ENCODE measurements at regions not wholly inside any gene's neighbourhood (a gene's known extent, or its start where the extent isn't known, plus 50 kb on each side); places are given as distances from the start of the nearest gene placed in this dataset.
"Not testable (repeated sequence)": the region's sequence is repeated elsewhere in the genome, so short reads cannot be mapped to it uniquely, and the experiment has no call there.

DNA sequence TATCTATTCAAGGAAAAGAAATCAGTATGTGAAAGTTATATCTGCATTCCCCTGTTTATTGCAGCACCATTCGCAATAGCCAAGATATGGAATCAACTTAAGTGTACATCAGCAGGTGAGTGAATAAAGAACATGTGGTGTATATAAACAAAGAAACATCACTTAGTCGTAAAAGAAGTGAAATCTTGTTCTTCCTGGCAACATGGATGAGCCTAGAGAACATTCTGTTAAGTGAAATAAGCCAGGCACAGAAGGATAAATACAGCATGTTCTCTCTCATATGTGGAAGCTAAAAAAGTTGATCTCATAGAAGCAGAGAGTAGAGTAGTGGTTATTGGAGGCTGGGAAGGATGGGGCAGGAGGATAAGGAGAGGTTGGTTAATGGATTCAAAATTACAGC lies 287.9 kb upstream of the FERMT1 start:
- DNase-seq, result no peak

DNA sequence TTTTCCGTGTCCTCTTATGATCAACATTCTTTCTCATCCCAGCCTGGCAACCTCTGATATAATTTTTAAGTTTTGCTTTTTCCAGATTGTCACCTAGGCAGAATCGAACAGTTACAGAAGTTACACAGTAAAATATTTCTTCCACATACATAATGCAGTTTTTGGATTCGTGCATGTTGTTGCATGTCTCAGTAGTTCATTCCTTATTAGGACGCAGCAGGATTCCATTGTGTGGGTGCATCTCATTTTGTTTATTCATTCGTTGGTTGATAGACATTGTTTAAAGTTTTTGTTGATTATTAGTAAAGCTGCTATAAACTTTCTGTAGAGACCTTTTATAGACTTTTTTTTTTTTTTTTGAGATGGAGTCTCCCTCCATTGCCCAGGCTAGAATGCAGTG lies 284.3 kb upstream of the FERMT1 start:
- DNase-seq, result no peak

DNA sequence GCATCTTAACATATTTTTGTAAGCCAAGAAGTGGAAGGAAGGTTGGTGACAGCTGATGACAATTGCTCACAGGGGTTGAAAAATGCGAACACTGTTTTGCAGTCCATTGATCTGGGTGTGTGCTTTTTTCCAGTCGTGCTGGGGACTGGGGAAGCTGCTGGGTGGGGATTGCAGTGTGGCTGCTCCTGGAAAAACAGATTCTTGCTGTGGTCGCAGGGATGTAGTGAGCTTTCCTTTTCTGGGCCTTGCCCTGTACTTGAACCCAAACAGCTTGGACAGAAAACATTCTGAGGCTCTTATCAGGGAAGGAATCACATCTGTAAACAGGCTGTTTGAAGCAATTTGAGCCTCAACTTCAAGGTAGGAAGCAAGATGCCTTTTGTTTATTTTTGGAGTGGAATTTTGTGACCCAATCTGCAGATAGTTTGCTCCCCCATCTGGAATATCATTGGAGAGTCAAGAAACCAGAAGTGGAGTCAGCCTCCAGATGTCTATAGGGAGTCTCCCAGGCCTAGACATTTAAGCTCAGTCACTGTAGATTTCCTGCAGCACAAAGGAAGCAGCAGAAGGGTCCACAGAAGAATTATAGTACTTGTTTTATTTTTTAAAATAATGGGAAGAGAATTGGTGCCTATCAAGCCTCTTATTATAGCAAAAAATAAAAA lies 279.2 kb upstream of the FERMT1 start:
- DNase-seq, result no peak

DNA sequence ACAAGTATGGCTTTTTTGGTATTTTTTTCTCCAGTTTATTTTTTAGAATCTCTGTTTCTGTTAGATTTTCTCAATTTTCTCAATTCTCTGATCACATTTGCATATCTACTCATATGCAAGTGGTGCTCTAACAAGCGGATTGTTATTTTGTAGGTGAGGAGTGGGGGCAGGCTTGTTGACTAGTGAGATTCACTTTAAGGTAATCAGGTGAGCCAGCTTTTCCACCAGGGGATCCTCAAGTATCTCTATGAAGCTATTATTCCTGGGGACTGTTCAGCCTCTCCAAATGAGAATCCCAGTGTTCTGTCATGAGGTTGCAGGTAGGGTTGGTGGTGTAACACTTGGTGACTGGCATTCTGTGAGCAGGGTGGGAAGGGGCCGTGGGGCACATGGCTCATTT lies 274.3 kb upstream of the FERMT1 start:
- DNase-seq, result no peak

DNA sequence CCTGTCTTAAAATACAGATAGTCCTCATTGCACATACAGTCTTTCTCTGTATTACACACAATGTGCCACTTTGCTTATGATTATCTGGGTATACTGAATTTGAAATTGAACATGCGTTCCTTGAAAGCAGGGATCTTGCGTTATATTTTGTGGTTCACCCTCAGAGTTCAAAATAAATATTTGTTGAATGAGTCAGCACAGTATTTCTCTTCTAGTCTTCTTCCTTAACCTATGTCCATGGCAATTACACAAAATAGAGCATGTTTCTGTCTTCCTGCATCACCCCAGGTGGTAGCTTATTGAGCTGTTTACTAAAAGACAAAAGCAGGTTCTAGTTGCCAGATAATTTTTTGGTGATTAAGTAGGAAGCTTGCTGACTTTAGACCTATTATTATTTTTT lies 272.9 kb upstream of the FERMT1 start:
- peak in 1 of 5 experiments; percentile 2 for DNase-seq

DNA sequence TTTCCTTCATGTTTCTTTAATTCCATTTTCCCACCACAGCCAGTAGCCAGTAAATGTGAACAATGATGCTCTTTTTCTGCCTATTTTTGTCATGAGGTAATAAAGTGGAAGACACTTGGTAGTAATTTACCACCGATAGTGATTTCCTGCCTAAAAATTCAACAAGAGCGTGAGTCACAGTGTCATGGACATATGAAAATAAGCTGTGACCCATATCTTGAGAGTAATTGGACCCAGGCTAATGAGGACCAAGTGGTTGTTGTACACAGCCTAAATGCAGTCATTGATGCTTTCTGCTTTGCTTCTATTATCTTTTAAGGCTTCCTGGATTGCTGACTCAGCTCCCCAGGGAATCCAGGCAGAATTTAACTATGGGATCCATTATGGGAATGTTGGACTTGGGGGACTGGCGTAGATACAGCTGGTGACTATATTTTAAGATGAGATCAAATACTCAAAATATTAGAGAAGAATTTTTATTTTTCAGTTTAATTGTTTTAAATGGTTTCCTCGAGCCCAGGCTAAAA lies 265.9 kb upstream of the FERMT1 start:
- DNase-seq, result no peak

DNA sequence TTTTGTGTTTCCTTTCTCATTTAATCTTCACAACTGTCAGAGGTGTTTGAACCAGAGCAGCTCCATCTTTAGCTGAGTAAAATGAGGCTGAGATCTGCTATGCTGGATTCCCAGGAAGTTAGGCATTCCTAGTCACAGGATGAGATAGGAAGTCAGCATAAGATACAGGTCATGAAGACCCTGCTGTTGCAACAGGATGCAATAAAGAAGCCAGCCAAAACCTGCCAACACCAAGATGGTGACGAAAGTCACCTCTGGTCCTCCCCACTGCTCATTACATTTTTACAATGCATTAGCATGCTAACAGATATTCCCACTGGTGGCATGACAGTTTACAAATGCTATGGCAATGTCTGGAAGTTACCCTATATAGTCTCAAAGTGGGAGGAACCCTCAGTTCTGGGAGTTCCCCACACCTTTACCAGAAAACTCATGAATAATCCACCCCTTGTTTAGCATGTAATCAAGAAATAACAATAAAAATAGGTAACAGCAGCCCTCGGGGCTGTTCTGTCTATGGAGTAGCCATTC lies 262.2 kb upstream of the FERMT1 start:
- no peak for DNase-seq

DNA sequence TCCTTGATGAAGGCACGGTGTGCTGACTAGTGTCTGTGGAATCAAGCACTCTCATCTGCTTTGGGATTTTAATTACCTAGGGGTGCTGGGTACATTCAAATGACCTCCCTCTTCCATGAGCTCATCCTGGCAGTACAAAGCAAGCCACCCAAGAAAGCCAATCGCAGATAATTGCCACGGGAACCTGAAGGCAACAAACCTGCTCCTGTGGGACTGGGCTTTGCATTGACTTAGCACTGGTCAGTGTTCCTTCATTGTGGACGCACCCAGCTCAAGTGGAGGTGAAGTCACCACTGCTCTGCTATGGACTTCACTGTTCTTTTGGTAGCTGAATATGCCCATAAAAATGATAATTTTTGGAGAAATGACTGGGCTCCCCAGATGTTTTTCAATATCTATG lies 261.6 kb upstream of the FERMT1 start:
- DNase-seq, result no peak

DNA sequence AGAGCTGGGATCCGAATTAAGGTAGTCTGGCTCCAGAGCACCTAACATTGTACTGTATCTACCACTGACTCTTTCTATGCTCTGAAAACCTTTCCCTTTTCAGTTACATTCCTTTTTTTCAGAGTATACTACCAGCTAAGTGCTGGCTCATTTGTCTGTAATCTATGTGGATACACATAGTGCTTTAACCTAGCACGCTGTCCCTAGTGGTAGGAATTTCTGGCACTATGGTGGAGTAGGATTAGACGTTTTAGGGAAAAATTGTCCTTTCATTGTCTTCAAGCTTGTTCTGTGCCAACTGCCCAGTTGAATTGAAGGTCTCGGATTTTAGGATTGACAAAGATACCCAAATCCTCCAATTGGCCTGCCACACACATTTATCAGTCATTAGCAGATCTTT lies 259.1 kb upstream of the FERMT1 start:
- DNase-seq, result no peak

DNA sequence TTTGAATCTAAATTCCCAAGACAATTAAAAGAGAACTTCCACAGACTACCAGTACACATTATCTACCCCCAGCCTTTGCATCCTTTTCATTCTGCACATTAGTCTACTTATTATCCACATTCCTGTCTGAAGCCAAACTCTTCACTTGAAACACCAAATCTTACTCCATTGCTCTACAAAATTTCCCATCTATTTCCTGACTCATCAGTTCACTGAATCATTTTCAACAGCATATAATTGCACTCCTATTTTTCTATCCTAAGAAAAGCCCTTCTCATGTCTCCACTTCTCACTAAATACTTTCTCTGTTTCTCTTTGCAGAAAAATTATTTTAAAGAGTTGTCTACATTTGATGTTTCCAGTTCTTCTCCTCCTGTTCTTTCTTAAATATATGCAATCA lies 239.4 kb upstream of the FERMT1 start:
- DNase-seq, result no peak

DNA sequence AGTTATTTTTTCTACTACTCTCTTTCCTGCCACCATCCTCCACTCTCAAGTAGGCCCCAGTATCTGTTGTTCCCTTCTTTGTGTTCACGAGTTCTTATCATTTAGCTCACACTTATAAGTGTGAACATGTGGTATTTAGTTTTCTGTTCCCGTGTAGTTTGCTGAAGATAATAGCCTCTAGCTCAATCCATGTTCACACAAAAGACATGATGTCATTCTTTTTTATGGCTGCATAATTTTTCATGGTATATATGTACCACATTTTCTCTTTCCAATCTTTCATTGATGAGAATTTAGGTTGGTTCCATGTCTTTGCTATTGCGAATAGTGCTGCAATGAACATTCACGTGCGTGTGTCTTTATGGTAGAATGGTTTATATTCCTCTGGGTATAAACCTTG lies 237.9 kb upstream of the FERMT1 start:
- no peak for DNase-seq

DNA sequence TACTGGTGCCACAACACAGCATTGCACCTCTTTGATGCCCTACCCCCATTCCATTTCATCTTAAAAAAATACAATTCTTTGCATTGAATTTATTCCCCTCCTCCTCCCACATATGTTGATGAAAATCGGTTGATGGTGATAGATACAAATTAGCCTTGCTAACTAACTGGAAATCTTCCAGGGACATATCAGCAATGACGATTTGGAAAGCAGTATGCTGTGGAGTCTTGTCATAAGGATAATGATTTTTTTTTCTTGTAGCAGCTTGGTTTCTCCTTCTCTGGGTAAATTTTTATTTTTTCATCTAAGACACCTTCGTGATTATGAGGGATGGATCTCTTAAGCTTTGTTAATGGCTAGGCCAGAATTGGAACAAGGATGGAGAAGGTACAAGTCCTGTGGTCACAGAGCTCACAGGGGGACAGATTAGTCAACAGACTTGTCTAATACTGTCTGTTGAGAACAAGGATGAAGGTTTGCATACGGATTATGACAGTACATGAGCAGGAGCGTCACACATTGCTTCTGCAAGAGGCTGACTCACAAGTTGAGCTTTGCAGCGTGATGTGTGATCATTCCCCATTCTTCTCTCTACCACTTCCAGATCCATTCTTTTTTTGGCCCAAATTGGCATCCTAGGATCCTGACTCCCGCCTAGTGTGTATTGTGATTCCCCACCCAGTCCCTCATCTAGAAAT lies 233.1 kb upstream of the FERMT1 start:
- DNase-seq, result no peak

DNA sequence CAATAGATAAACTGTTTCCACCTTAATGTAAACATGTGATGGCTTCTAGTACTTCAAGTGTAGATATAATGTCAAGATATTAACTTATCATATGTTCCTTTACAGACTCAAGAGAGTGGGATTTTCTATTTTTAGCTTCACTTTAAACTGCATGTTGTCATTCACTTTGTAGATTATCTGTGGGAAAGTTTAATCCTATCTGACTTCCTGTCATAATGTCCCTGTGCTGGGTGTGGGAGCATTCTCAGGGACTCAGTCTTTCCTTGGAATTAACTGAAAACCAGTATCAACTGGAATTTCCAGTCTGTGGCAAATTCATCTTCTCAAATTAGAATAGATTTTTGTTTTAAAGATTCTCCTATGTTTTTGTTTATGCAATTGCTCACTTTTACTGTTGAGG lies 226.1 kb upstream of the FERMT1 start:
- DNase-seq, result no peak

DNA sequence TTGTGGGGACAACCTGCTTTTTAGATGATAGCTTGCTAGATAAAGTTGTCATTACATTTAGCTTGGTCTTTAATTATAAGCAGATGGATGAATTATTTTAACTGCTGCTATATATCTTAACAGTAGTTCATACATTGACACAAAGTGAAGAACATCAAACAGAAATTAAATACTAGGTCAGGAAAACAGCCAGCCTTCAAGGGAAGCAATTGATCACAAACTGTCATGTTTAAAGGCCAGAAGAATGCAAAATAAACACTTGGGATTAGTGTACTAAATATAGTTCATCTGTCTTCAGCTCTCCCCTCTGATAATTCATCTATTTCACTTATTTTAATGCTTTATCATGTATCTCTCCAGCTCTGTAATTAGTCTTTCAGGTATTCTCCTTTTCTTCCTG lies 225.1 kb upstream of the FERMT1 start:
- DNase-seq, result no peak

DNA sequence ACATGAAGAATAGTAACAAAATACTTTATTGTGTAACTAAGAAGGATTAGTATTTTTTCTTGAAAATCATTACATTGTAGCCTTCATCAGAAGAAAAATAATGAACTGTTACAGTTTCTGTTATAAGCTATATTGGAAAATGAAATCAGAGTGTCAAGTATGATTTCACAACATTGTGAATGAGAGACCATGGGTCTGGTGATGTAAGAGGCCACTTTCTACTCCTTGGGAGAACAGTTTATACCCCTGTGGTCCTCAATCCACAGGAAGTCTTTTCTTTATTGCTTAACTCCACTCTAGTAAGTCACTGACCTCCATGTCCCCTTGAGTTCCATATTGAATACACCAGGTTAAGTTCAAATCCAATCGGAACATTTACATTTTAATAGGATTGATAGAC lies 218.7 kb upstream of the FERMT1 start:
- no peak for DNase-seq

DNA sequence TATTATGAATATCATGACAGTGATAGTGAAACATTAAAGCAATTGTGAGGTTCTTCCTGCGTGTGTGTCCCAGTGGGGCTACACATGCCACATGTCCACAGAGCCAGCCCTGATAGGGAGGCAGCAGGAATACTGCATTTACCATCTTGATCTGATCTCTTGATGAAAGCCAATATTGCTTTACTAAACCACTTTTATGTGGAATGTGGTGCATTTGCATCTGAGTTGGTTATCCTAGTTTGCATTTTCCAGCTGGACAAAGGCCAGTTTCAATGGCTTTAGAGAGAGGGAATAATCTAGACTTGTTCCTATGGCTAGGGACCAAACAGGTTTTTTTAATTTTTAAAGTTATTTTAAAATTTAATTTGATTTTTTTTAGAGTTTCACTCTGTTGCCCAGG lies 216.3 kb upstream of the FERMT1 start:
- no peak for DNase-seq

DNA sequence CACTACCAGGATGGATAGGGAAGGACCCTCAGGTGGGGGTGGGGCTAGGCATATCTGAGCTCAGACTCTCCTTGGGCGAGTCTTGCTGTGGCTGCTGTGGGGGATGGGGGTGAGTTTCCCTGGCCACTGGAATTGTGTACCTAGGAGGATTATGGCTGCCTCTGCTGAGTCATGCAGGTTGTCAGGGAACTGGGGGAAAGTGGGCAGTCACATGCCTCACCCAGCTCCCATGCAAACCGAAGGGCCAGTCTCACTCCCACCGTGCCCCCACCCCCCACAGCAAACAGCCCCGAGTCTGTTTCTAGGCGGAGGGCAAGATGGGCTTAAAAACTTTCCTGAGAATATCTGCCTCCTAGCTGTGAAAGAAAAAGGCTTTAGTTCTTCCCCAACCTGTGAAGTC lies 210.3 kb upstream of the FERMT1 start:
- DNase-seq, result no peak

DNA sequence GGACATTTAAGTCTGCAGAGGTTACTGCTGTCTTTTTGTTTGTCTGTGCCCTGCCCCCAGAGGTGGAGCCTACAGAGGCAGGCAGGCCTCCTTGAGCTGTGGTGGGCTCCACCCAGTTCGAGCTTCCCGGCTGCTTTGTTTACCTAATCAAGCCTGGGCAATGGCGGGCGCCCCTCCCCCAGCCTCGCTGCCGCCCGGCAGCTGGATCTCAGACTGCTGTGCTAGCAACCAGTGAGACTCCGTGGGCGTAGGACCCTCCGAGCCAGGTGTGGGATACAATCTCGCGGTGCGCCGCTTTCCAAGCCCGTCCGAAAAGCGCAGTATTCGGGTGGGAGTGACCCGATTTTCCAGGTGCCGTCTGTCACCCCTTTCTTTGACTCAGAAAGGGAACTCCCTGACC lies 198.4 kb upstream of the FERMT1 start:
- not testable (repeated sequence) for DNase-seq

DNA sequence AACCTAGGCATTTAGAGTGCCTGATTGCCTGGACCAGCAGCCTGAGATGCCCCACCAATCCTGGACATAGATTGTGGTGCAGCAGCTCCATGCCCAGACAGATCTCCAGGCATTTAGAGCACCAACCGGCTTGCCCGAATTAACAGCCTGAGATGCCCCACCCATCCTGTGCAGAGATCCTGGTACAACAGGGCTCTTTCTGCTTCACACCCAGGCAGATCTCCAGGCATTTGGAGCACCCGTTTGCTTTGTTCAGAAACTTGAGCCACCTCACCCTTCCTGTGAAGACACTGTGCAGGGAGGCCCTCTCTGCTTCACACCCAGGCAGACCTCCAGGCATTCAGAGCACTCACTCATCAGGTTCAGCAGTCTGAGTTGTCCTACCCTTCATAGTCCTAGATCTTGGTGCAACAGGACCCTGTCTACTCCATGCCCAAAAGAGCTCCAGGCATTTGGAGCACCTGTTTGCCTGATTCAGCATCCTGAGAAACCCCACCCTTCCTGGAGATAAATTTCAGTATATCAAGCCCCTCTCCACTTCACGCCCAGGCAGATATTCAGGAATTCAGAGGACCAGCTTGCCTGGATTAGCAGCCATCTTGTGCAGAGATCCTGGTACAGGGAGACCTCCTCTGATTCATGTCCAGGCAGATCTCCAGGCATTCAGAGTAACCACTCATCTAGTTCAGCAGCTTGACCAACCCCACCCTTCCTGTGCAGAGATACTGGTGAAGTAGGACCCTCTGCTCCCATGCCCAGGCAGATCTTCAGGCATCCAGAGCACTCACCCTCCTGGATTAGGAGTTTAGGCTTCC lies 189.2 kb upstream of the FERMT1 start:
- DNase-seq, result no peak

DNA sequence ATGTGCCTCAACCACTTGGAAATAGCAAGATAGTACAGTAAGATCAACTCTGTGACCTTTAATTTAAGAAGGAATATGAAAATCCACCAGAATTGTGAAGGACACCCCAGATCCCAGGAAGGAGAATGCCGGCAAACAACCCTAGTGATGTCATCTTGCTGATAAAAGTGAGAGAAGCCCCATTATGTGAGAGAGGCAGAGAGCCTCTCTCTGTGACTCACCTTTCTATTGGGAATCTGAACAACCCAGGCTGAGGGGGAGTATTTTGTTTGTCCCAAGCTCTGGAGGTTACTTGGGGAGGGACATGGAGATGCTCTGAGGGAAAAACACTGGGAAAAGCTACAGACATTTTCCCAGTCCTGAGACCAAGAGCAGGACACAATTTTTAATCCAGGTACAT lies 188.3 kb upstream of the FERMT1 start:
- no peak for DNase-seq

DNA sequence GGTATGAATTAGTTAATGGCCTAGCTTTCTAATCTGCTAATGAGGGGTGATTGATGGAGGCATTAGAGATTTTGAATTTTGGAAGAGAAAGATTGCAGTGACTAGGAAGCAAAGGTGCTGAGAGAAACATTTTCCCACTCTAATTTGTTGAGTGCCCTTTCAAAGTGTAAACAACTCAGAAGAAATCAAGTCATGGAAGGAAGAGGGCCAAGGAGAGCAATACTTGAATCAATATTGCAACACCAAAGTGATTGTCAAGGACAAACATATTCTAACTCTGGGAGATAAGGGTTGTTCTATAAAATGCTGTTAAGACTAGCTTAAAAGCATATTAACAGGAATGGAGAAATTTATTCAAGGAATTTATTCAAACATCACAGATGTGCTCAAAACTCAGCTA lies 182.7 kb upstream of the FERMT1 start:
- no peak for DNase-seq

DNA sequence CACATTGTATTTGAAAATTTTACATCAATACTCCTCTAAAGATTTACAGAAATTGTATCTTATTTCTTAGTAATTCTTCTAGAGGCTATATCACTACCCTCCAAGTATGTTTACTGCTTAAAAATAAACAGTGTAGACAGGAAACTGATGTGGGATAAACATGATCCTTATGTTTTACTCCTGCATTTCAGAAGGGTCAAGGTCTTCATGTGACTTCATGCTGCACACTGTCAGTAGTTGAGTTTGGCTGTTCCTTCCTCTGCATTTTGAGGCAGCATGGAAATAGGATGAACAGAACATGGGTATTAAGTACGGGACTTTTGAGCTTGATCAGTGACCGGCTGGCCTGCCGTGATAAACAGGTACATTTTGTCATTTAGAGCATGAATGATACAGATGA lies 179.2 kb upstream of the FERMT1 start:
- no peak for DNase-seq

DNA sequence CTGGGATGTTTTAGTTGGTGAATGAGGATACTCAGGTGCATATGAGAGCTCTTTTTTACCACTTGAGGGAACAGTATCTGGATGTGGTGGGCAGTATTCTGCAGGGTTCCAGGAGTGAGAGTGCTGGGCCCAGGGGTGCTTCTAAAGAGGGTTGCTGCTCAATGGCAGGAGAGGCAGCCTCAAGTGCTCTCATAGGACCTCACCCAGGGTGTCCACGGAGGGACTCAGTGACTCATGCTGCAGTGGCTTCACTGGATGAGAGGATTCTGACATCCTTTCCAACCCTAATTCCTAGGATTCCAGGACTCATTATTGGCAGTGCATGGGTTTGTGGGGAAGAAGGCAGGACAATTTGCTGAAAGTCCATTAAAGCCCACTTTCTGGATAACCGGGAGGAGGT lies 176.6 kb upstream of the FERMT1 start:
- DNase-seq, result no peak

DNA sequence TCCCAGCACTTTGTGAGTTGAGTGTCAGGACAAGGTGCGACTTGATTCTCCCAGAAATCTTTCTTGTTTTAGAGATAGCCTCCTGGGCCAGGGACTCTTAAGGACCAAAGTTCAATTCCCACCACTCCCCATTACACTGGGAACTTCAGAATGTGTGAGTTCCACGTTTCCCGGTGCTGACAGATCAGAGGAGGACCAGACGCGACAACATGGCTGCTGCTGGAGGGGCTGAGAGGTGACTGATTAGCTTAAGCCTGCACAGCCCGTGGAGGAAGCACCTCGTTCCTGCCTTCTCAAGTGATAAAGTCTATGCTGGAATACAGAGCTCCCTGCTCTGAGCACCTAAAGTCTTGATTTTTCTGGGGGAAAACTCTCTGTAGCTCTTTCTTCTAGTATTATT lies 175.2 kb upstream of the FERMT1 start:
- no peak for DNase-seq
